CD8-positive, alpha-beta memory T cell (primary cell): ENCODE measurements at regions not wholly inside any gene's neighbourhood (a gene's known extent, or its start where the extent isn't known, plus 50 kb on each side); places are given as distances from the start of the nearest gene placed in this dataset.
A peak's percentile ranks its signal among the peaks of the same experiment; 100 is the strongest.

ENCODE experiments used
- CTCF ChIA-PET: fragments of 350-600 bp; sonication (Branson Sonifier 250); formaldehyde crosslinking; loops from one replicate; lab custom pipeline; 2021; ENCODE audit warnings: antibody characterized with exemption; lab: Charles Lee
- POLR2A ChIA-PET: fragments of 350-600 bp; sonication (Branson Sonifier 250); formaldehyde crosslinking; loops from one replicate; lab custom pipeline; 2021; ENCODE audit warnings: antibody characterized with exemption; lab: Charles Lee
- DNase-seq, 5 donors: peaks; one replicate each; pipeline versions ENCODE4 v3.0.0 to v3.0.0-alpha.2; 2020 to 2022; ENCODE audit warnings: mixed read lengths in 1 of 5
- H3K27ac ChIP-seq: one replicate; pipeline ENCODE4 v1.7.0; 2013; ENCODE audit warnings: low read depth, mild to moderate bottlenecking, low read length, moderate library complexity
- H3K27me3 ChIP-seq: 2 replicates; pipeline ENCODE4 v1.7.0; 2013; ENCODE audit warnings: low read length, mild to moderate bottlenecking; ENCODE audit not compliant: insufficient read depth, poor library complexity, severe bottlenecking
- H3K36me3 ChIP-seq: 2 replicates; pipeline ENCODE4 v1.7.0; 2013; ENCODE audit warnings: mild to moderate bottlenecking, low read length, moderate library complexity; ENCODE audit not compliant: insufficient read depth
- H3K4me1 ChIP-seq: 2 replicates; pipeline ENCODE4 v1.7.0; 2013; ENCODE audit warnings: mild to moderate bottlenecking, low read length, moderate library complexity; ENCODE audit not compliant: insufficient read depth
- H3K4me3 ChIP-seq: 2 replicates; pipeline ENCODE4 v1.7.0; 2013; ENCODE audit warnings: mild to moderate bottlenecking, low read length
- H3K9me3 ChIP-seq: 2 replicates; pipeline ENCODE4 v1.7.0; 2013; ENCODE audit warnings: mild to moderate bottlenecking, low read length
- H3K27ac Mint-ChIP-seq, 8 donors: one replicate each; pipeline ENCODE4 v1.8.0; 2020 to 2021; ENCODE audit warnings: mixed read lengths in 8 of 8, mild to moderate bottlenecking in 6 of 8, inconsistent platforms in 3 of 8, moderate library complexity in 3 of 8
- H3K27me3 Mint-ChIP-seq, 2 donors: one replicate each; pipeline ENCODE4 v1.8.0; 2020 to 2021; ENCODE audit warnings: mixed read lengths in 2 of 2, mild to moderate bottlenecking in 1 of 2, moderate library complexity in 1 of 2
- H3K36me3 Mint-ChIP-seq, 3 donors: one replicate each; pipeline ENCODE4 v1.8.0; 2020 to 2021; ENCODE audit warnings: mixed read lengths in 3 of 3, inconsistent platforms in 1 of 3, mild to moderate bottlenecking in 1 of 3
- H3K4me1 Mint-ChIP-seq, 3 donors: one replicate each; pipeline ENCODE4 v1.8.0; 2020 to 2021; ENCODE audit warnings: mixed read lengths in 3 of 3, inconsistent platforms in 1 of 3, mild to moderate bottlenecking in 1 of 3
- H3K4me3 Mint-ChIP-seq, 7 donors: one replicate each; pipeline ENCODE4 v1.8.0; 2020 to 2021; ENCODE audit warnings: mixed read lengths in 7 of 7, mild to moderate bottlenecking in 6 of 7, moderate library complexity in 4 of 7, inconsistent platforms in 2 of 7
- H3K9me3 Mint-ChIP-seq, 5 donors: one replicate each; pipeline ENCODE4 v1.8.0; 2020 to 2022; ENCODE audit warnings: mixed read lengths in 5 of 5, mild to moderate bottlenecking in 3 of 5, moderate library complexity in 2 of 5, inconsistent platforms in 1 of 5

DNA sequence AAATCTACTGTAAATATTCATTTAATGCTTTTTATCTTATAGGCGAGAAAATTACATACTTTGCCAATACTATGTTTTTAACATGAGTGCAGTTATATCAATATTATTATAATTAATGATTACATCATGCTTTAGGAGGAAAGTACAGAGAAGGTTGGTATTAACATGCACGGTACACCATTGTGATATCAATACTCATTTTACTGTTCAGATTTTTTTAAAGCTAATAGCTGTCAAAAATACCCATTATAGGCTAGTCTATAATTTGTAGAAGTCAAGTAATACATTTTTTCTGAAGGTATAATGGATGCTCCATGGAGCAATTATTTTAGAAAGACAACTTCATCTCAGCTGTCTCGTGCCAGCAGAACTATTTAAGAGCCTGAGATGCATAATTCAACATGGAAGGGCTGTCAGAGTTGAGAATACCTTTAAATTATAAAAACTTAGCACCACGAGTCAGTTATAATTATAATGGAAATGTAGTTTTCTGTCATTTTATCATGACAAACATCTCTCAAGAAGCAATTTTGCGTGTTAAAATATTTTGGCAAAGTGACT is 1641.7 kb upstream of the ACVR2A start:
- Histone ChIP-seq H3K9me3 (no peaks in the 10 kb centered on the region), H3K27ac (no peak overlapping the region), H3K27me3 (no peaks in the 10 kb centered on the region), H3K4me1 (no peaks in the 10 kb centered on the region), H3K4me3 (no peak overlapping the region), H3K36me3 (no peaks in the 10 kb centered on the region)
- ChIA-PET CTCF (no interaction called here), POLR2A (no interaction called here)
- Mint-ChIP-seq H3K36me3 (no peaks in the 10 kb centered on the region), H3K27me3 (no peaks in the 10 kb centered on the region), H3K4me1 (no peaks in the 10 kb centered on the region), H3K27ac (no peak overlapping the region), H3K9me3 (peaks cover 0 to 19% (median 4%) of the 10 kb centered on the region in 5 donors), H3K4me3 (no peak overlapping the region)
- no peak for DNase-seq

GRCh38 chr2:146193619-146194018 is 1651.2 kb upstream of the ACVR2A start:
- no peaks in the 10 kb centered on the region for H3K4me1 ChIP-seq
- peaks cover 0 to 12% (median 4%) of the 10 kb centered on the region in 5 donors for H3K9me3 Mint-ChIP-seq
- no peak overlapping the region for H3K27ac Mint-ChIP-seq
- DNase-seq, result no peak
- ChIA-PET POLR2A (no interaction called here), CTCF (no interaction called here)
- H3K36me3 Mint-ChIP-seq, result no peaks in the 10 kb centered on the region
- no peaks in the 10 kb centered on the region for H3K36me3 ChIP-seq
- no peaks in the 10 kb centered on the region for H3K27me3 ChIP-seq
- no peaks in the 10 kb centered on the region for H3K27me3 Mint-ChIP-seq
- no peak overlapping the region for H3K4me3 ChIP-seq
- H3K4me1 Mint-ChIP-seq, result no peaks in the 10 kb centered on the region
- no peaks in the 10 kb centered on the region for H3K9me3 ChIP-seq
- H3K4me3 Mint-ChIP-seq, result no peak overlapping the region
- H3K27ac ChIP-seq, result no peak overlapping the region

- ChIA-PET CTCF (no interaction called here), POLR2A (no interaction called here)
- H3K27ac ChIP-seq, result no peak overlapping the region
- no peaks in the 10 kb centered on the region for H3K36me3 Mint-ChIP-seq
- H3K27ac Mint-ChIP-seq, result no peak overlapping the region
- peaks cover 0 to 6% (median 2%) of the 10 kb centered on the region in 5 donors for H3K9me3 Mint-ChIP-seq
- no peak overlapping the region for H3K4me3 Mint-ChIP-seq
- H3K4me1 ChIP-seq, result no peaks in the 10 kb centered on the region
- H3K27me3 ChIP-seq, result no peaks in the 10 kb centered on the region
- no peaks in the 10 kb centered on the region for H3K9me3 ChIP-seq
- H3K4me1 Mint-ChIP-seq, result no peaks in the 10 kb centered on the region
- no peak for DNase-seq
- no peaks in the 10 kb centered on the region for H3K36me3 ChIP-seq
- H3K27me3 Mint-ChIP-seq, result no peaks in the 10 kb centered on the region
- H3K4me3 ChIP-seq, result no peak overlapping the region
These were observed 1655.3 kb upstream of the ACVR2A start for GRCh38 chr2:146189541-146189940.

GRCh38 chr2:146173934-146174333 is 1654.0 kb upstream of the ZEB2 start:
- Histone ChIP-seq H3K27me3 (no peaks in the 10 kb centered on the region), H3K27ac (no peak overlapping the region), H3K9me3 (peaks cover 10% of the 10 kb centered on the region), H3K4me1 (no peaks in the 10 kb centered on the region), H3K36me3 (no peaks in the 10 kb centered on the region), H3K4me3 (no peak overlapping the region)
- no peaks in the 10 kb centered on the region for H3K4me1 Mint-ChIP-seq
- no peak for DNase-seq
- no peaks in the 10 kb centered on the region for H3K36me3 Mint-ChIP-seq
- H3K9me3 Mint-ChIP-seq, result peaks cover 0 to 34% (median 3%) of the 10 kb centered on the region in 5 donors
- POLR2A ChIA-PET, result interaction anchor here (0.7 kb wide), 1 partner anchor 164 kb away, joined by 3 read pairs; no protein-coding TSS in a partner anchor
- no peak overlapping the region for H3K27ac Mint-ChIP-seq
- no peaks in the 10 kb centered on the region for H3K27me3 Mint-ChIP-seq
- CTCF ChIA-PET, result no interaction called here
- H3K4me3 Mint-ChIP-seq, result no peak overlapping the region

- Mint-ChIP-seq H3K36me3 (no peaks in the 10 kb centered on the region), H3K4me3 (no peak overlapping the region), H3K4me1 (no peaks in the 10 kb centered on the region), H3K9me3 (peaks cover 0 to 13% (median 2%) of the 10 kb centered on the region in 5 donors), H3K27me3 (no peaks in the 10 kb centered on the region), H3K27ac (no peak overlapping the region)
- no peak overlapping the region for H3K4me3 ChIP-seq
- H3K4me1 ChIP-seq, result no peaks in the 10 kb centered on the region
- no peaks in the 10 kb centered on the region for H3K9me3 ChIP-seq
- DNase-seq, result no peak
- no peaks in the 10 kb centered on the region for H3K36me3 ChIP-seq
- POLR2A ChIA-PET, result no interaction called here
- CTCF ChIA-PET, result no interaction called here
- no peaks in the 10 kb centered on the region for H3K27me3 ChIP-seq
- H3K27ac ChIP-seq, result no peak overlapping the region
These were observed 1641.5 kb upstream of the ZEB2 start for GRCh38 chr2:146161256-146161882.

GRCh38 chr2:146158072-146158674 is 1638.3 kb upstream of the ZEB2 start:
- no peaks in the 10 kb centered on the region for H3K9me3 ChIP-seq
- H3K9me3 Mint-ChIP-seq, result peaks cover 0 to 13% (median 0%) of the 10 kb centered on the region in 5 donors
- no peak overlapping the region for H3K4me3 ChIP-seq
- no peaks in the 10 kb centered on the region for H3K36me3 ChIP-seq
- no peak overlapping the region for H3K4me3 Mint-ChIP-seq
- no peak overlapping the region for H3K27ac Mint-ChIP-seq
- H3K27ac ChIP-seq, result no peak overlapping the region
- no peak for DNase-seq
- H3K27me3 Mint-ChIP-seq, result no peaks in the 10 kb centered on the region
- POLR2A ChIA-PET, result no interaction called here
- no peaks in the 10 kb centered on the region for H3K36me3 Mint-ChIP-seq
- no peaks in the 10 kb centered on the region for H3K4me1 ChIP-seq
- H3K27me3 ChIP-seq, result no peaks in the 10 kb centered on the region
- H3K4me1 Mint-ChIP-seq, result no peaks in the 10 kb centered on the region
- CTCF ChIA-PET, result no interaction called here

- no peaks in the 10 kb centered on the region for H3K27me3 ChIP-seq
- CTCF ChIA-PET, result no interaction called here
- H3K9me3 Mint-ChIP-seq, result peaks cover 0 to 6% (median 2%) of the 10 kb centered on the region in 5 donors
These were observed 1627.6 kb upstream of the ZEB2 start for GRCh38 chr2:146147448-146148012.

GRCh38 chr2:146143971-146144370 is 1624.1 kb upstream of the ZEB2 start:
- Mint-ChIP-seq H3K27ac (no peak overlapping the region), H3K27me3 (no peaks in the 10 kb centered on the region), H3K4me3 (no peak overlapping the region), H3K9me3 (peaks cover 0 to 6% (median 2%) of the 10 kb centered on the region in 5 donors), H3K4me1 (no peaks in the 10 kb centered on the region), H3K36me3 (no peaks in the 10 kb centered on the region)
- Histone ChIP-seq H3K27ac (no peak overlapping the region), H3K4me1 (no peaks in the 10 kb centered on the region), H3K9me3 (no peaks in the 10 kb centered on the region), H3K36me3 (no peaks in the 10 kb centered on the region), H3K27me3 (no peaks in the 10 kb centered on the region), H3K4me3 (no peak overlapping the region)
- POLR2A ChIA-PET, result no interaction called here
- CTCF ChIA-PET, result no interaction called here
- DNase-seq, result no peak

More at GRCh38 chr2:146147448-146148012, 1627.6 kb upstream of the ZEB2 start:
- H3K9me3 ChIP-seq, result no peaks in the 10 kb centered on the region
- H3K4me1 ChIP-seq, result no peaks in the 10 kb centered on the region
- DNase-seq, result no peak
- Mint-ChIP-seq H3K27ac (peak overlapping the region in 1 of 8 donors; percentile 43), H3K36me3 (no peaks in the 10 kb centered on the region), H3K4me3 (no peak overlapping the region), H3K27me3 (no peaks in the 10 kb centered on the region), H3K4me1 (no peaks in the 10 kb centered on the region)
- no peak overlapping the region for H3K4me3 ChIP-seq
- H3K36me3 ChIP-seq, result no peaks in the 10 kb centered on the region
- POLR2A ChIA-PET, result no interaction called here
- no peak overlapping the region for H3K27ac ChIP-seq
